ENCODE measurements at regions not wholly inside any gene's neighbourhood (a gene's known extent, or its start where the extent isn't known, plus 50 kb on each side); places are given as distances from the start of the nearest gene placed in this dataset.
A peak's percentile ranks its signal among the peaks of the same experiment; 100 is the strongest.

DNA sequence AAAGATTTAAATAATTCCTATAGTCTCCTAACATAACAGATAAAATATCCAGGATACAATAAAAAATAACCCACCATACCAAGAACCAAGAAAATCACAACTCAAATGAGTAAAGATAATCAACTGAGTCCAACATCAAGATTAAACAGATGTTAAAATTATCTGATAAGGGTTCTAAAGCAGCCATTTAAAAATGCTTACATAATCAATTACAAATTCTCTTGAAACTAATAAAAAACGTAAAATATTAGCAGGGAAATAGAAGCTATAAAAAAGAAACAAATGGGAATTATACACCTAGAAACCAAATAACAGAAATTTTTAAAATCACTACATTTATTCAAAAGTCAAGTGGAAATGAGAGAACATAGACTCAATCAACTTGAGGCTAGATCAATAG lies 297.7 kb upstream of the RAB6C start:
- no peak for ATAC-seq (ENCODE audit: low read depth in 2 of 2)
- H3K9me3 Mint-ChIP-seq, result peaks cover 0 to 9% (median 0%) of the 10 kb centered on the region in 7 donors

GRCh38 chr2:129689653-129690448 lies 289.6 kb upstream of the RAB6C start:
- H3K4me3 Mint-ChIP-seq, result no peak overlapping the region
- H3K36me3 Mint-ChIP-seq, result peaks cover 0 to 21% of the 10 kb centered on the region in 2 donors
- ATAC-seq (ENCODE audit: low read depth in 2 of 2) (no peak), DNase-seq (no peak)
- peaks cover 4 to 16% (median 12%) of the 10 kb centered on the region in 3 donors for H3K27me3 Mint-ChIP-seq
- peaks cover 11 to 46% (median 15%) of the 10 kb centered on the region in 7 donors for H3K9me3 Mint-ChIP-seq
- H3K27ac Mint-ChIP-seq, result no peak overlapping the region
- H3K4me1 Mint-ChIP-seq, result no peaks in the 10 kb centered on the region

More for the DNA sequence above, 297.7 kb upstream of the RAB6C start:
- no peaks in the 10 kb centered on the region for H3K36me3 Mint-ChIP-seq
- no peak overlapping the region for H3K4me3 Mint-ChIP-seq
- no peak for DNase-seq
- H3K27me3 Mint-ChIP-seq, result peaks cover 0 to 20% (median 18%) of the 10 kb centered on the region in 3 donors
- H3K4me1 Mint-ChIP-seq, result no peaks in the 10 kb centered on the region
- no peak overlapping the region for H3K27ac Mint-ChIP-seq

DNA sequence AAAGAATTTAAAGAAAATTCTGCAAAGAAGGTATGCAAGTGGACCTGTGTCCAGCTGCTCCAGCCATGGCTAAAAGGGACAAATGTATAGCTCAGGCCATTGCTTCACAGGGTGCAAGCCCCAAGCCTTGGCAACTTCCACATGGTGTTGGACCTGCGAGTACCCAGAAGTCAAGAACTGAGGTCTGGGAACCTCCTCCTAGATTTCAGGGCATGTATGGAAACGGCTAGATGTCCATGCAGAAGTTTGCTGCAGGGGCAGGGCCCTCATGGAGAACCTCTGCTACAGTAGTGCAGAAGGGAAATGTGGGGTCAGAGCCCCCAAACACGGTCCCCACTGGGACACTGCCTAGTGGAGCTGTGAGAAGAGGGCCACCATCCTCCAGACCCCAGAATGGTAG lies 284.0 kb upstream of the RAB6C start:
- H3K27me3 Mint-ChIP-seq, result peaks cover 2 to 16% (median 4%) of the 10 kb centered on the region in 3 donors
- ATAC-seq (ENCODE audit: low read depth in 2 of 2), result no peak
- peaks cover 0 to 21% of the 10 kb centered on the region in 2 donors for H3K36me3 Mint-ChIP-seq
- no peak overlapping the region for H3K4me3 Mint-ChIP-seq
- no peaks in the 10 kb centered on the region for H3K4me1 Mint-ChIP-seq
- DNase-seq, result no peak
- no peak overlapping the region for H3K27ac Mint-ChIP-seq
- peaks cover 4 to 26% (median 11%) of the 10 kb centered on the region in 7 donors for H3K9me3 Mint-ChIP-seq

- H3K4me1 Mint-ChIP-seq, result no peaks in the 10 kb centered on the region
- peaks cover 0 to 4% (median 0%) of the 10 kb centered on the region in 3 donors for H3K27me3 Mint-ChIP-seq
- ATAC-seq (ENCODE audit: low read depth in 2 of 2) (no peak), DNase-seq (no peak)
- H3K9me3 Mint-ChIP-seq, result peaks cover 0 to 9% (median 2%) of the 10 kb centered on the region in 7 donors
- no peaks in the 10 kb centered on the region for H3K36me3 Mint-ChIP-seq
- H3K27ac Mint-ChIP-seq, result peak overlapping the region in 1 of 6 donors; percentile 80
- H3K4me3 Mint-ChIP-seq, result no peak overlapping the region
These were observed 280.9 kb upstream of the RAB6C start for GRCh38 chr2:129698593-129698992.

DNA sequence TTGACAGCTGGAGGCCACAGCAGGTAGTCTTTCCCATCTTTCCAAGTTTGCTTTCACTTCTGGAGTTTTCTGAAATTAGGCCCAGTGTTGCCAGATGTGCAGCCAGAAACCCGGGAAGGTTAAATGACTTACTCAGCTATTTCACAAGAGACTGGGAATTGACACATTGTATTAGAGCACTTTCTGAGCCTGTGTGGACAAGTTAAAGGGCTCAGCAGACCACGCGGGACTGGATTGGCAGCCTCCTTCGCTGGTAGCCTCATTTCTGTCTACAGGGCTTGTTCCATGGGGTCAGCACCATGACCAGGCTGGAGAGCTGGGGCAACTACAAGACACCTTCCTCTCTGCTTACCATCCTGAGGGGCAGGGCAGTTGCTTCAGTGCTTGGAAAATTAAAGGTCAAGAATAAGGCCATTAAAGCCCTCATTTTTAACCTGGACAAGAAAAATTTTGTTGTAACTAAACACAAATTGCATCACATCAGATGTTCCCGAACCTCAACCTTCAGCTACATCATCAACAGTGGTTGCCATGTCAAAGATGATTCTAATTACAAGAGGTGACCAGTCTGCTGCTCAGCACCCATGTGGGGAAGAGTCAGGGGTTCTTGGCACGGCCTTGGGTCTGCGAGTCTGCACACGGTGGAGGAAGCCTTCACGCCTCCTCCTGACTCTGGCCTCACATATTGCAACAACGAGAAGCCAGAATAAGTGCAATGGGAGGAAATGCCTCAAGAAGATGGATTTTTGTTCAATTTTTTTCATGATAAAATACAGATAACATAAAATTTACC lies 279.5 kb upstream of the RAB6C start:
- Mint-ChIP-seq H3K36me3 (no peaks in the 10 kb centered on the region), H3K4me1 (no peaks in the 10 kb centered on the region), H3K9me3 (peaks cover 0 to 9% (median 4%) of the 10 kb centered on the region in 7 donors), H3K27me3 (peaks cover 7 to 12% (median 8%) of the 10 kb centered on the region in 3 donors), H3K4me3 (no peak overlapping the region), H3K27ac (no peak overlapping the region)
- ATAC-seq (ENCODE audit: low read depth in 2 of 2) (no peak), DNase-seq (no peak)

DNA sequence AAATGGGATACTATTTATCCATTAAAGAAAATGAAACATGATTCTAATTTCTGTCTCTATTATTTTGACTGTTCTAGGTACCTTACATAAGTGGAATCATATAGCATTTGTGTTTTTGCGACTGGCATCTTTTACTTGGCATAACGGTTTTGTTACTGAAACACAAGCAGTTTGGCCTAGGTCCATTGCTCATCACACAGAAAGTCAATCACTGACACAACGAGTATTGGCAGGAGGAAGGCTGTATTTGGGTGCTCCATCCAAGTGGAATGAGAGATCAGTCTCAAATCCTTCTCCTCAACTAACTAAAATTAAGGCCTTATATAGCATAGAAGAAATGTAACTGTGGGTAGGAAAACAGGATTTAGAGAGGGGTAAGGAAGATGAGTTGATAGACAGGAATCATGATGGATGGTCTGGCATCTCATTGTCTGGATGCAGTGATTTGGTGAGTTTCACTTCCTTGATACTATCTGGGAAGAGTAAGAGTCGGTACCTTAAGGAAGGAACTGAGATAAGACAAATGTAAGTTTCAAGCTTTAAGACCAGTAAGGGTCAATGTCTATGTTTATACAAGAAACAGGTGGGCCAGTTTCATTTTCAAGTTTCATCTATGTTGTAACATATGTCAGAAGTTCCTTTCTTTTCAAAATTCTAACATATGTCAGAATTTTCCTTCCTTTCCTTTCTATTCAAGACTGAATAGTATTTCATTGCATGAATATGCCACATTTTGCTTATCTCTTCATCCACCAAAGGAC lies 276.9 kb upstream of the RAB6C start:
- no peaks in the 10 kb centered on the region for H3K36me3 Mint-ChIP-seq
- no peak overlapping the region for H3K4me3 Mint-ChIP-seq
- peaks cover 0 to 7% (median 4%) of the 10 kb centered on the region in 7 donors for H3K9me3 Mint-ChIP-seq
- ATAC-seq (ENCODE audit: low read depth in 2 of 2) (no peak), DNase-seq (no peak)
- H3K4me1 Mint-ChIP-seq, result no peaks in the 10 kb centered on the region
- H3K27ac Mint-ChIP-seq, result no peak overlapping the region
- peaks cover 7 to 14% (median 12%) of the 10 kb centered on the region in 3 donors for H3K27me3 Mint-ChIP-seq

DNA sequence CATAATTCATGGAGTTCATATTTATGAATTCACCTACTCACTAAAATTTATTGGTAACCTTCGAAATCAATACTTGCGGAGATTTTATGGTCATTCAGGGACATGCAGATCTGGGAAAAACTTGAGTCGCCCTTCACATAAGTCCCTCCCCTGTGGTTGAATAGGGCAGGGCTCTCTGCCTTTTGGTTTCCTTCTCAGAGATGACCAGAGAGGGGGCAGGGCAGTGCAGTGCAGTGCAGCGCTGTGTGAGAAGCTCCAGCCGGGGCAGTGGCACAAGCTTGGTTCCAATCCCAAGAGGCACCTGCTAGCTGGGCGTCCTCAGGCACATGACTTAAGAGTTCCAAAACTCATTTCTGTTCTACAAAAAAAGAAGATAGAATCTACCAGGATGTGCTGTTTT lies 274.4 kb upstream of the RAB6C start:
- no peak overlapping the region for H3K4me3 Mint-ChIP-seq
- ATAC-seq (ENCODE audit: low read depth in 2 of 2) (no peak), DNase-seq (no peak)
- H3K4me1 Mint-ChIP-seq, result no peaks in the 10 kb centered on the region
- no peaks in the 10 kb centered on the region for H3K36me3 Mint-ChIP-seq
- peaks cover 10 to 19% (median 12%) of the 10 kb centered on the region in 3 donors for H3K27me3 Mint-ChIP-seq
- H3K9me3 Mint-ChIP-seq, result peaks cover 0 to 7% (median 5%) of the 10 kb centered on the region in 7 donors
- no peak overlapping the region for H3K27ac Mint-ChIP-seq

DNA sequence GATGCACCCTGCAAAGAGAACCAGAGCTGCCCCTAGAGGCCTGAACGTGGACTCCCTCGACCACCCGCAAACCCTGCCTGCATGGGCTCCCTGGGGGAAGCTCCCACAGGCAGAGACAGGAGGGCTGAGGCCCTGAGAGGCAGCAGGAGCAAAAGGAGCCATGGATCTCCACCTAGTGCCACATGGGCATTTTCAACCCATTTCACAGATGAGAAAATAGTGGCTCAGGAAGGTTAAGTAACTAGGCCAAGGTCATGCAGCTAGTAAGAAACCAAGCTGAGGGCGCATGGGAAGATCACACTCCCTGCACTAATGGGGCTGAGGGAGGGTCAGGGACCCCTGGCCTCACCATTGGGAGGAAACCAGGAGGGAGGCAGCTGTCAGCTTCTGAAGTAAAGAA lies 271.7 kb upstream of the RAB6C start:
- H3K36me3 Mint-ChIP-seq, result no peaks in the 10 kb centered on the region
- no peak overlapping the region for H3K27ac Mint-ChIP-seq
- DNase-seq (no peak), ATAC-seq (ENCODE audit: low read depth in 2 of 2) (no peak)
- H3K9me3 Mint-ChIP-seq, result peaks cover 0 to 6% (median 5%) of the 10 kb centered on the region in 7 donors
- H3K4me3 Mint-ChIP-seq, result no peak overlapping the region
- H3K27me3 Mint-ChIP-seq, result peaks cover 15 to 25% (median 20%) of the 10 kb centered on the region in 3 donors
- no peaks in the 10 kb centered on the region for H3K4me1 Mint-ChIP-seq

DNA sequence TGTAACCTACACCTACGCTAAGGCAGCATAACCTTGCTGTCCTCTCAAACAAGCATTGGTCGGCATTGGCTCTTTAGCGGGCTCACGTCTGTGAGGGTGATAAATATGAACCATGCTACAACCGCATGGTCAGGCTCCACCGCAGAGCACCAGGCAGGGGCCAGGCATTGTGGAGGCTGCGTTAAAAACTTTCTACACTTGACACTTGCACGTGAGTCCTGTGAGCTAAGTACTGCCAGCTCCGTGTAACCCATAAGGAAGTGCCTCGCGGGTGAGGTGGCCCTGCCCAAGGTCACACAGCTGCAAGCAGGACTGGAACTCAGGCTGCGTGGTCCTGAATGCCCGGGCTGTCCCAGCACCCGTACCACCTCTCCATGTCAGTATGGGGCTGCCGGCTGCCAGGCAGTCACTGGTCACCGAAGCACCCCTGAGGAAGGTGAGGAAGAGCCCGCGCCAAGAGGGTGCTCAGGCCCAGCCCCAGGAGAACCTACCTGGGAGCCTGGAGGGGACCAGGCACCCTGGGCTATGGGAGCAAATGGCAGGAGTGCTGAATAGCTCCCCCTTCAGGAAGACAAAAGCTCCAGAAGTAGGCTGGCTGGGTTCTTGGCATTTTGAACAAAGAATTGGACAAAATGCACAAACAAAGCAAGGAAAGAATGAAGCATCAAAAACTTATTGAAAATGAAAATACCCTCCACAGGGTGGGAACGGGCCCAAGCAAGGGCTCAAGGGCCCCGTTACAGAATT lies 271.1 kb upstream of the RAB6C start:
- no peaks in the 10 kb centered on the region for H3K36me3 Mint-ChIP-seq
- no peaks in the 10 kb centered on the region for H3K4me1 Mint-ChIP-seq
- DNase-seq (no peak), ATAC-seq (ENCODE audit: low read depth in 2 of 2) (no peak)
- peaks cover 0 to 6% (median 2%) of the 10 kb centered on the region in 7 donors for H3K9me3 Mint-ChIP-seq
- H3K4me3 Mint-ChIP-seq, result no peak overlapping the region
- peaks cover 15 to 25% (median 20%) of the 10 kb centered on the region in 3 donors for H3K27me3 Mint-ChIP-seq
- no peak overlapping the region for H3K27ac Mint-ChIP-seq

- H3K36me3 Mint-ChIP-seq, result no peaks in the 10 kb centered on the region
- no peak overlapping the region for H3K27ac Mint-ChIP-seq
- DNase-seq (no peak), ATAC-seq (ENCODE audit: low read depth in 2 of 2) (no peak)
- peaks cover 14 to 23% (median 14%) of the 10 kb centered on the region in 3 donors for H3K27me3 Mint-ChIP-seq
- no peak overlapping the region for H3K4me3 Mint-ChIP-seq
- no peaks in the 10 kb centered on the region for H3K4me1 Mint-ChIP-seq
- peaks cover 0 to 5% (median 2%) of the 10 kb centered on the region in 7 donors for H3K9me3 Mint-ChIP-seq
These were observed 270.2 kb upstream of the RAB6C start for GRCh38 chr2:129709001-129709955.

- DNase-seq, result no peak
- H3K36me3 Mint-ChIP-seq, result no peaks in the 10 kb centered on the region
- H3K4me1 Mint-ChIP-seq, result no peaks in the 10 kb centered on the region
- no peak overlapping the region for H3K27ac Mint-ChIP-seq
- no peak for ATAC-seq (ENCODE audit: low read depth in 2 of 2)
- peaks cover 7 to 15% (median 8%) of the 10 kb centered on the region in 3 donors for H3K27me3 Mint-ChIP-seq
- H3K4me3 Mint-ChIP-seq, result no peak overlapping the region
- H3K9me3 Mint-ChIP-seq, result peaks cover 0 to 3% (median 0%) of the 10 kb centered on the region in 7 donors
These were observed 269.4 kb upstream of the RAB6C start for GRCh38 chr2:129709956-129710598.
